HS-27A (cell line): ENCODE measurements at regions not wholly inside any gene's neighbourhood (a gene's known extent, or its start where the extent isn't known, plus 50 kb on each side); places are given as distances from the start of the nearest gene placed in this dataset.
A peak's percentile ranks its signal among the peaks of the same experiment; 100 is the strongest.

Source experiments
- DNase-seq: peaks from one replicate; pipeline ENCODE4 v3.0.0-alpha.2; 2012; ENCODE audit warnings: low read depth, missing footprints

- DNase-seq, result no peak
Observed at GRCh38 chr1:172887162-172887561, 163.6 kb downstream of the TNFSF18 start.

- DNase-seq, result no peak
Observed at GRCh38 chr1:172893146-172893841, 157.4 kb downstream of the TNFSF18 start.

- no peak for DNase-seq
Observed at GRCh38 chr1:172894349-172895049, 156.2 kb downstream of the TNFSF18 start.

GRCh38 chr1:172895050-172895460 is 155.7 kb downstream of the TNFSF18 start:
- DNase-seq, result no peak

GRCh38 chr1:172895761-172896160 is 155.0 kb downstream of the TNFSF18 start:
- DNase-seq, result no peak

GRCh38 chr1:172897738-172898137 is 153.0 kb downstream of the TNFSF18 start:
- DNase-seq, result no peak

GRCh38 chr1:172898866-172899265 is 151.9 kb downstream of the TNFSF18 start:
- DNase-seq, result no peak

- DNase-seq, result no peak
Observed at GRCh38 chr1:172900376-172900997, 150.3 kb downstream of the TNFSF18 start.

- DNase-seq, result no peak
Observed at GRCh38 chr1:172902200-172902599, 148.5 kb downstream of the TNFSF18 start.

GRCh38 chr1:172902861-172903381 is 147.8 kb downstream of the TNFSF18 start:
- no peak for DNase-seq

GRCh38 chr1:172903581-172904220 is 147.0 kb downstream of the TNFSF18 start:
- no peak for DNase-seq

- no peak for DNase-seq
Observed at GRCh38 chr1:172905452-172905851, 145.3 kb downstream of the TNFSF18 start.

GRCh38 chr1:172906778-172907592 is 143.8 kb downstream of the TNFSF18 start:
- DNase-seq, result no peak

GRCh38 chr1:172907834-172908326 is 142.9 kb downstream of the TNFSF18 start:
- no peak for DNase-seq

GRCh38 chr1:172909606-172910326 is 141.0 kb downstream of the TNFSF18 start:
- no peak for DNase-seq

GRCh38 chr1:172912765-172913260 is 137.9 kb downstream of the TNFSF18 start:
- DNase-seq, result no peak

- DNase-seq, result no peak
Observed at GRCh38 chr1:172914501-172915144, 136.1 kb downstream of the TNFSF18 start.

- no peak for DNase-seq
Observed at GRCh38 chr1:172915271-172915670, 135.5 kb downstream of the TNFSF18 start.

- DNase-seq, result no peak
Observed at GRCh38 chr1:172916116-172916515, 134.6 kb downstream of the TNFSF18 start.

- DNase-seq, result peak; percentile 94
Observed at GRCh38 chr1:172917972-172918371, 132.8 kb downstream of the TNFSF18 start.
